GM12878 (cell line): ENCODE measurements at regions not wholly inside any gene's neighbourhood (a gene's known extent, or its start where the extent isn't known, plus 50 kb on each side); places are given as distances from the start of the nearest gene placed in this dataset.

Source experiments
- BCL3 ChIP-seq: IDR thresholded peaks from 2 replicates; pipeline ENCODE4 v1.6.1; 2011; ENCODE audit warnings: borderline replicate concordance, low read depth, mild to moderate bottlenecking, moderate library complexity, low read length; ENCODE audit not compliant: insufficient read depth, poor library complexity, severe bottlenecking
- BMI1 ChIP-seq: fragments of 450-650 bp; IDR thresholded peaks from 2 replicates; pipeline ENCODE4 v1.6.1; 2016; ENCODE audit warnings: mild to moderate bottlenecking, moderate library complexity, borderline replicate concordance
- CEBPZ ChIP-seq: fragments of 150-350 bp; IDR thresholded peaks from 2 replicates; pipeline ENCODE4 v1.6.1; 2016; ENCODE audit warnings: low read depth, low read length
- EED ChIP-seq: sonication (generic); IDR thresholded peaks from 2 replicates; pipeline ENCODE4 v1.6.1; 2016; ENCODE audit warnings: antibody characterized with exemption, low read depth
- FOXM1 ChIP-seq: IDR thresholded peaks from 2 replicates; pipeline ENCODE4 v1.6.1; 2012; ENCODE audit warnings: low read depth, mild to moderate bottlenecking, inconsistent platforms, low read length, moderate library complexity
- GABPA ChIP-seq: IDR thresholded peaks from 2 replicates; pipeline ENCODE4 v1.6.1; 2014; ENCODE audit warnings: antibody characterized with exemption, low read depth, mild to moderate bottlenecking, inconsistent platforms
- HDGF ChIP-seq: fragments of 450-650 bp; IDR thresholded peaks from 2 replicates; pipeline ENCODE4 v1.6.1; 2016; ENCODE audit warnings: antibody characterized with exemption
- JUNB ChIP-seq: IDR thresholded peaks from 2 replicates; pipeline ENCODE4 v1.6.1; 2016; ENCODE audit warnings: antibody characterized with exemption, mild to moderate bottlenecking
- KDM1A ChIP-seq: fragments of 200-600 bp; sonication (generic); IDR thresholded peaks from 2 replicates; pipeline ENCODE4 v1.6.1; 2016; ENCODE audit warnings: borderline replicate concordance
- MTA3 ChIP-seq: IDR thresholded peaks from 2 replicates; pipeline ENCODE4 v1.6.1; 2012; ENCODE audit warnings: low read length, inconsistent platforms, borderline replicate concordance
- POU2F2 ChIP-seq: IDR thresholded peaks from 3 replicates; pipeline ENCODE4 v1.6.1; 2011; ENCODE audit warnings: low read depth, mild to moderate bottlenecking, low read length, borderline replicate concordance
- RCOR1 ChIP-seq: conservative IDR thresholded peaks from 2 replicates; pipeline ENCODE4 v1.6.1; 2012; ENCODE audit warnings: low read depth, low read length, improper control_type of control experiment
- STAT1 ChIP-seq: fragments of 450-650 bp; conservative IDR thresholded peaks from 2 replicates; pipeline ENCODE4 v1.6.1; 2014; ENCODE audit warnings: antibody characterized with exemption, mild to moderate bottlenecking
- TARDBP ChIP-seq: IDR thresholded peaks from 2 replicates; pipeline ENCODE4 v1.6.1; 2016; ENCODE audit warnings: borderline replicate concordance
- TCF3 ChIP-seq: IDR thresholded peaks from 2 replicates; pipeline ENCODE4 v1.6.1; 2012; ENCODE audit warnings: low read depth, mild to moderate bottlenecking, low read length, borderline replicate concordance; ENCODE audit not compliant: insufficient read depth
- TF ChIP-seq, protein P1 (sequence below): fragments of 450-650 bp; IDR thresholded peaks from 2 replicates; pipeline ENCODE4 v1.6.1; 2017; ENCODE audit warnings: antibody characterized with exemption, mild to moderate bottlenecking, moderate library complexity
- TF ChIP-seq, protein P2 (sequence below), 3 experiments: IDR thresholded peaks in 2 of 3; conservative IDR thresholded peaks in 1 of 3; 2 replicates each; pipeline ENCODE4 v1.5.1; 2011; ENCODE audit warnings: low read depth in 3 of 3, low read length in 3 of 3, mild to moderate bottlenecking in 3 of 3, control low read depth in 2 of 3, moderate library complexity in 2 of 3, inconsistent platforms in 1 of 3, mixed read lengths in 1 of 3; ENCODE audit not compliant: control insufficient read depth in 2 of 3, insufficient read depth in 1 of 3; ENCODE audit errors: extremely low read depth in 1 of 3
- TF ChIP-seq, protein P3 (sequence below): fragments of 450-650 bp; IDR thresholded peaks from 2 replicates; pipeline ENCODE4 v1.6.1; 2016; ENCODE audit warnings: mild to moderate bottlenecking

GRCh38 chr1:25022361-25023189, 92.5 kb upstream of the RUNX3 start (continued):
- TF ChIP-seq, protein P1, sequence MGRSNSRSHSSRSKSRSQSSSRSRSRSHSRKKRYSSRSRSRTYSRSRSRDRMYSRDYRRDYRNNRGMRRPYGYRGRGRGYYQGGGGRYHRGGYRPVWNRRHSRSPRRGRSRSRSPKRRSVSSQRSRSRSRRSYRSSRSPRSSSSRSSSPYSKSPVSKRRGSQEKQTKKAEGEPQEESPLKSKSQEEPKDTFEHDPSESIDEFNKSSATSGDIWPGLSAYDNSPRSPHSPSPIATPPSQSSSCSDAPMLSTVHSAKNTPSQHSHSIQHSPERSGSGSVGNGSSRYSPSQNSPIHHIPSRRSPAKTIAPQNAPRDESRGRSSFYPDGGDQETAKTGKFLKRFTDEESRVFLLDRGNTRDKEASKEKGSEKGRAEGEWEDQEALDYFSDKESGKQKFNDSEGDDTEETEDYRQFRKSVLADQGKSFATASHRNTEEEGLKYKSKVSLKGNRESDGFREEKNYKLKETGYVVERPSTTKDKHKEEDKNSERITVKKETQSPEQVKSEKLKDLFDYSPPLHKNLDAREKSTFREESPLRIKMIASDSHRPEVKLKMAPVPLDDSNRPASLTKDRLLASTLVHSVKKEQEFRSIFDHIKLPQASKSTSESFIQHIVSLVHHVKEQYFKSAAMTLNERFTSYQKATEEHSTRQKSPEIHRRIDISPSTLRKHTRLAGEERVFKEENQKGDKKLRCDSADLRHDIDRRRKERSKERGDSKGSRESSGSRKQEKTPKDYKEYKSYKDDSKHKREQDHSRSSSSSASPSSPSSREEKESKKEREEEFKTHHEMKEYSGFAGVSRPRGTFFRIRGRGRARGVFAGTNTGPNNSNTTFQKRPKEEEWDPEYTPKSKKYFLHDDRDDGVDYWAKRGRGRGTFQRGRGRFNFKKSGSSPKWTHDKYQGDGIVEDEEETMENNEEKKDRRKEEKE, result no peak
- TF ChIP-seq GABPA (no peak), EED (peak; percentile 93), BMI1 (peak; percentile 51), POU2F2 (peak; percentile 95), STAT1 (no peak), KDM1A (no peak), HDGF (peak; percentile 95), BCL3 (peak; percentile 95), TCF3 (peak; percentile 98), CEBPZ (no peak), FOXM1 (no peak), JUNB (peak; percentile 76), TARDBP (peak; percentile 84; the same call in 1 of the 2 replicates), RCOR1 (0 out of 2 replicates have a peak, but pooled peaks have one; percentile 49), MTA3 (no peak)
- TF ChIP-seq, protein P2, sequence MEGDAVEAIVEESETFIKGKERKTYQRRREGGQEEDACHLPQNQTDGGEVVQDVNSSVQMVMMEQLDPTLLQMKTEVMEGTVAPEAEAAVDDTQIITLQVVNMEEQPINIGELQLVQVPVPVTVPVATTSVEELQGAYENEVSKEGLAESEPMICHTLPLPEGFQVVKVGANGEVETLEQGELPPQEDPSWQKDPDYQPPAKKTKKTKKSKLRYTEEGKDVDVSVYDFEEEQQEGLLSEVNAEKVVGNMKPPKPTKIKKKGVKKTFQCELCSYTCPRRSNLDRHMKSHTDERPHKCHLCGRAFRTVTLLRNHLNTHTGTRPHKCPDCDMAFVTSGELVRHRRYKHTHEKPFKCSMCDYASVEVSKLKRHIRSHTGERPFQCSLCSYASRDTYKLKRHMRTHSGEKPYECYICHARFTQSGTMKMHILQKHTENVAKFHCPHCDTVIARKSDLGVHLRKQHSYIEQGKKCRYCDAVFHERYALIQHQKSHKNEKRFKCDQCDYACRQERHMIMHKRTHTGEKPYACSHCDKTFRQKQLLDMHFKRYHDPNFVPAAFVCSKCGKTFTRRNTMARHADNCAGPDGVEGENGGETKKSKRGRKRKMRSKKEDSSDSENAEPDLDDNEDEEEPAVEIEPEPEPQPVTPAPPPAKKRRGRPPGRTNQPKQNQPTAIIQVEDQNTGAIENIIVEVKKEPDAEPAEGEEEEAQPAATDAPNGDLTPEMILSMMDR (IDR thresholded peaks at IDR 0.05 in 2 of 3, conservative IDR thresholded peaks at IDR 0.05 in 1 of 3; ENCODE audit: control insufficient read depth in 2 of 3, extremely low read depth in 1 of 3, insufficient read depth in 1 of 3, low read depth in 3 of 3, low read length in 3 of 3), result no peak
- TF ChIP-seq, protein P3, sequence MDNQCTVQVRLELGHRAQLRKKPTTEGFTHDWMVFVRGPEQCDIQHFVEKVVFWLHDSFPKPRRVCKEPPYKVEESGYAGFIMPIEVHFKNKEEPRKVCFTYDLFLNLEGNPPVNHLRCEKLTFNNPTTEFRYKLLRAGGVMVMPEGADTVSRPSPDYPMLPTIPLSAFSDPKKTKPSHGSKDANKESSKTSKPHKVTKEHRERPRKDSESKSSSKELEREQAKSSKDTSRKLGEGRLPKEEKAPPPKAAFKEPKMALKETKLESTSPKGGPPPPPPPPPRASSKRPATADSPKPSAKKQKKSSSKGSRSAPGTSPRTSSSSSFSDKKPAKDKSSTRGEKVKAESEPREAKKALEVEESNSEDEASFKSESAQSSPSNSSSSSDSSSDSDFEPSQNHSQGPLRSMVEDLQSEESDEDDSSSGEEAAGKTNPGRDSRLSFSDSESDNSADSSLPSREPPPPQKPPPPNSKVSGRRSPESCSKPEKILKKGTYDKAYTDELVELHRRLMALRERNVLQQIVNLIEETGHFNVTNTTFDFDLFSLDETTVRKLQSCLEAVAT, result peak; percentile 95
